LHCN-M2 (cell line): ENCODE measurements at regions not wholly inside any gene's neighbourhood (a gene's known extent, or its start where the extent isn't known, plus 50 kb on each side); places are given as distances from the start of the nearest gene placed in this dataset.

Experiments
- DNase-seq: peaks from one replicate; pipeline ENCODE4 v3.0.0-alpha.2; 2012; ENCODE audit warnings: low read depth

DNA sequence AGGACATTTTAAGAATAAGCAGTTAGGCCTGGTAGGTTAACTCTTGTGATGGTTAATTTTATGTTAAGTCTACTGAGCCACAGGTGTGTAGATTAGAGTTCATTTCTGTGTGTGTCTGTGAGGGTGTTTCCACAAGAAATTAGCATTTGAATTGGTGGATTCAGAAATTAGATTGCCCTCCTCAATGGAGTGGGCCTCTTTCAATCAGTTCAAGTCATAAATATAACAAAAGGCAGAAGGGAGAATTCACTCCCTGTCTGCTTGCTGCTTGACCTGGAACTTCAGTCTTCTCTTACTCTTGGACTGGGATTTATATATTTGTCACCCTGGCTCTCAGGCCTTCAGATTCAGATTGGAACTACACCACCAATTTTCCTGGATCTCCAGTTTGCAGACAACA is 55.3 kb upstream of the POM121L12 start:
- no peak for DNase-seq

DNA sequence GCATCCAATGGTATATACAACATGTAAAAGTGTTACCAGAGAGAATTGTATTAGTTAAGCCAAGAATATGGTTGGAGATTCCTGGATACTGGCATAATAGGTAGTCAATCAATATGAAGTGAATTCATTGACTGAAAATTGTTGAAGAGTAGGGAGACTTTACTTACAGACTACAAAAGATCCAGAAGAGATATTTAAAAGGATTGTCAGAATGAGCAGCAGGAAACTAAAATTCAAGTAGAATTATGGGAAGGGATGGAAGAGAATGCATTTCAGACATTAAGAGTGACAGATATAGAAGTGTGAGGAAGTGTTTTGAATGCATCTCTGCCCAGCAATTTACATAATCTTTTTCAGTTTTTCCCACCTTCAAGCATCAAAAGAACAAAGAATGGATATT is 62.3 kb upstream of the POM121L12 start:
- no peak for DNase-seq

DNA sequence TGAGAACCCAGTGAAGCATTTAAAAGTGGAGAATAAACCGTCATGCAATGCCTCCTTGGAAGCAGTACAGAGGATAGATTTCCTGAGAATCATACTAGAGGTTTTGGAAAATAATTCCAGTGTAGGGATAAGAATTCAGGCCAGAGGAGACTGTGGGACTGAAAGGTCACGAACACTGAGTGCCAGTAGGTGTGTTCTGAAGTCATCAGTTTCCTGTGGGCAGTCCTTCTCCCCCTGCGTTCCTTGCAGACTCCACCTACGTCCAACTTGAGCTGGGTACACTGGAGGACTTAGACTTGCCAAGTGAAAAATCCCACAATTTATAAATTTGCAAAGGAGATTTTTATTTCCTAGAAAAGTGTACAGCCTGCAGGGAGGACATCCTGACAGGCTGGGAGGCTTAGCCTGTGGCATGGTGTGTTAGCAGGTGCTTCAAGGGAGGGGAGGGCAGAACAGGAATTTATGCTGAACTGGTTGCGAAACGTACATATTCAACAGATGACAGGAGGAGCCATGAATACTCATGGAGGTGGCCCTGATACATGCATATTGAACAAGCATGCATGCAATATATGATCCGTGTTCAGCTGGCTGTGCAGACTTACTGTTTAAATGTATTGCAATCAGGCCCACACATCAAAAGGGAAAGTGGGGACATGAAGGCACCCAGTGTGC is 72.9 kb upstream of the POM121L12 start:
- DNase-seq = no peak

DNA sequence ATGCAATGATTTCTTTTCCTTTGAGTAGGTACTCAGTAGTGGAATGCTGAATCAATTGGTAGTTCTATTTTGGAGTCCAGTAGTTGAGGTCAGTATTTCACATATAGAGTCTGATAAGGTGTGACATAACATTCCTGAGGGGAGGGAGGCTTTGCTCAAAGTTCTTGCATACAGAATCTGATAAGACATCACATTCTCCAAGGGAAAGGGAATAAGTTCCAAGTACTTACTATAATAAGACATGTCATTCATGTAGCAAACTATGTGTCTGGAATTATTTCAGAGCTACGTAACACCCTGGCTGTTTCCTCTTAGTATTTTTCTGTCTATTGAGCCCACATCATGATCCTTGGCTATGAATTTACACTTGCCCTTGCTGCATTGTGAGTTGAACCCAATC is 74.3 kb upstream of the POM121L12 start:
- no peak for DNase-seq

DNA sequence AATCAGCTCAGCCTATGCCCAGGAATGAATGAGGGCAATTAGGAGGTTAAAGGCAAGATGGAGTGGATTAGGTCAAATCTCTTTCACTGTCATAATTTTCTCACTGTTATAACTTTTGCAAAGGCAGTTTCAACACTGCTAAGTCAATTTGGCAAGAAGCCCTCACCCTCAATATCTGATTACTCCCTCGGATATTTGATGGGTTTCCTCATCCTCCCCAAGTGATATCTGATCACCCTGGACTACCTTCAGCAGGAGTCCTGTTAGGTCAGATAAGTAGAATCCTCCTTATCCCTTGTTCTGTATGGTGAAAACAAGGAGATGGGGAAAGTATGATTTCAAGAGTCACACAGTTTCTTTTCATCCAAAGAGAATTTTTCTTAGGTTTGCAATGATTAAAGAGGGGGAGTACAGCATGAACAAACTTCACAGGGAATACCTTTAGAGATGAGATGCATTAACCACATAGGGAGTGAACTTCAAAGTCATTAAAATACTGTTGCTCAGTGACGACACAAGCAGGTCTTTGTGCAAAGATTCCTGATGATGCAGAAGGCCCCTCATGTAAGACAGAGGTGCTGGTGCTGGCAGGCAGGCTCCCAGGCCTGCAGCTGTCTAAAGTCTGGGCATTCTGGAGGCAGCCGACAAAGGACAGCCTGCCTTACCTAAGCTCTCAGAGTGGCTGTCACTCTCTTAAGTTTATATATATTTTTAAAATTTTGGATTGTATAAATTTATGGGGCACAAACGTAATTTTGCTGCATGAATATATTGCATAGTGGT is 75.4 kb upstream of the POM121L12 start:
- no peak for DNase-seq

DNA sequence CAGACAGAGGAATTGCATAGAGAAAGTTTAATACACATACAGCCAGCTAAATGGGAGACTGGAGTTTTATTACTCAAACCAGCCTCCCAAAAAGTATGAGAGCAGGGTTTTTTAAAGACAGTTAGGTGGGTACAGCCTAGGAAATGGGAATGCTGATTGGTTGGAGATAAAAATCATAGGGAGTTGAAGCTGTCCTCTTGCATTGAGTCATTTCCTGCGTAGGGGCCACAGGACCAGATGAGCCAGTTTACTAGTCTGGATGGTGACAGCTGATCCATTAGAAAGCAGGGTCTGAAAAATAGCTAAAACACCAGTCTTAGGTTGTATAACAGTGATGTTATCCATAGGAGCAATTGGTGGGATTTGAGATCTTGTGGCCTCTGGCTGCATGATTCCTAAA is 76.1 kb upstream of the POM121L12 start:
- DNase-seq = peak; percentile 19

DNA sequence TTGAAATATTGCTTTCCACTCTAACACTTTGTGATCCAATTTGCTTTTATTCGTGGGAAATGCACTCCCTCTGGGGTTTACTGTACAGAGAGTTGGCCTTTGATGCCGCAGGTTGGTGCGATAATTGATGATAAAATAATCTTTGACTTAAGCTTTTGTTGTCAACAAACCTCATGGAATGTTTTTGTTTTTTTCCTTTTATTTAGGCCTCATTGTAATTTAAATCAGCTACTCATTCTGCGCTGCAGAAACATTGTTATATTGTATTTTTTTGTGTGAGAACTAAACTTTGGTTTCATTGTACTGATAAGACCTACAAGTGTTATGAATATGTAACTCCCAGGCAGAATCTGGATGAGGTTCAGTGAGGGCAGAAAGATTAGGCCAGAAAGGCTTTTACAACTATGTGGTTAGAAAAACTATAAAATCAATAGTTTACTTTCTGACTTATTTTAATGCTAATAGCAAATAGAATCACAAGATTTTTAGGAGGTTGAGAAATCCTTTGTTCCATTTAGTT is 76.8 kb upstream of the POM121L12 start:
- DNase-seq = no peak

DNA sequence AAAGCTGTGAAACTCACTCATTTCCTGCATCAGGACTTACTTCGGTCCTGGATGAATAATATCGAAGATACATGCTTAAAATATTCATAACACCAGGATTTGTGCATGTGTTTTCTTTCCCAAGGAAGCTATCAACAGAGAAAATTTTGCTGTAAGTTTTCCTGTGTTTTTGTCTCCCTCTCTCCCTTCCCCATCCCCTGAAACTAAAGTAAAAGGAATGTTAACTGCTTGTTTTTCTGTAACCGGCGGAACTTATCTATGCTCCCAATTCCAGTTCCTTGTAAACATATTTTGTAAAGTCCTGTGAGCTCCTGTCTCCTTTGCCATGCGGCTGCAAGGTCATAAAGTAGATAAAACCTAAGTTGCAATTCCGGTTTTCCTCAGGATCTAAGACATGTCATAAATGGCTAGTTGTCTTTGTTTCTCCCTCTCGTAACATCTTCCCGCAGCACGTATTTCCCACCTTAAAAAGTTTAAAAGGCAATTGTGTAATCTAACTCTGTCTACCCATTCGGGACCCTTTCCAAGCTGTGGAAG is 79.0 kb upstream of the POM121L12 start:
- DNase-seq = no peak

DNA sequence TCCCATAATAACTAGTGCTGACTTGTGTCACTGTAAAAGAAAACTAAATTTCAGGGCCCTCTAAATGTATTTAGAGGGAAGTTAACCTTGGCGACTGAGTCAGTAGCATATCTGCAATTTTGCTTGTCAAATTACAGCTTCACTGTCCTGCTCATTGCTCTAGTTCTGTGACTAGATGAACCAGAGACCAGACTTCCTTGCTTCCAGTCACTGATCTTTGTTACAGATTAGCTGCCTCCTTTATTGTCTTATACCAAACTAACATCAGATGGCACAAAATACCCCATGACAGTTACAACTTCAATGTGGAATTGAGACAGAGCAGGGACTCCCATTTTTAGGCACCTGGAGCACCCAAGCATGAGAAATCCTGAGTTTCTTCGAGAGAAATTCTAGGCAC is 79.9 kb upstream of the POM121L12 start:
- DNase-seq = no peak

DNA sequence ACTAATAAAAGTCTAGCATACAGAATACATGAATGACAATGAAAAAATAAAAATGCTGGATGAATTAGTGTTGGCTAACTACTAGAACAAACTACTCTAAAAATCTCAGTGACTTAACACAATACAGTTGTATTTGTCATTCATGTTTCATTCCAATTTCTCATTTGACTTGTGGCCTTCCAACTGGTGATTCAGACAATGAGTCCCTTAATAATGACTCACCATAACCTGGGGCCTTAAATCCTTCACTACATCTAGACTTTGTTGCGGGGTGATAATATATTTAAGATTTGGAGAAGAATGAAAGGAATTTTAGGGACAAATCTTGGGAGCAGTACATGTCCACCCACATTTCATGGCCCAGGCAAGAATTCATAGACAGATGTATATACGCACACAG is 90.5 kb upstream of the POM121L12 start:
- DNase-seq = no peak

DNA sequence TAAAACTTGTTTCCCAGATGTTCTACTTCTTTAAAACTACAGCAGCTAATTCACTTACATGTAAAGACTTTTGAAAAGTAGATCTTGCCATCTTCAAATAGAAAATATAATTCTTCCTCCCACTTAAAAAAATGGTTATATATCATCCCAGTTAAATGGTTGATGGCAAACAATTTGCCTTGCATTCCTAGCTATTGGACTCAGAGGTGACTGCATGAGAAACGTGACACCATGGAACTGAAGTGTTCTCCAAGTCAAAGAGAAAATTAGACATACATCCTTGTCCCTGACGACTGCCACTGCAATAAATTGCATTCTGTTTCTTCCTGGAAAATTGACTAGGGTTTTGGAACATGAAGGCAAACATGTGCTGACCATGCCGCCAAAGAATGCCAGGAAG is 95.0 kb upstream of the POM121L12 start:
- peak; percentile 4 for DNase-seq

DNA sequence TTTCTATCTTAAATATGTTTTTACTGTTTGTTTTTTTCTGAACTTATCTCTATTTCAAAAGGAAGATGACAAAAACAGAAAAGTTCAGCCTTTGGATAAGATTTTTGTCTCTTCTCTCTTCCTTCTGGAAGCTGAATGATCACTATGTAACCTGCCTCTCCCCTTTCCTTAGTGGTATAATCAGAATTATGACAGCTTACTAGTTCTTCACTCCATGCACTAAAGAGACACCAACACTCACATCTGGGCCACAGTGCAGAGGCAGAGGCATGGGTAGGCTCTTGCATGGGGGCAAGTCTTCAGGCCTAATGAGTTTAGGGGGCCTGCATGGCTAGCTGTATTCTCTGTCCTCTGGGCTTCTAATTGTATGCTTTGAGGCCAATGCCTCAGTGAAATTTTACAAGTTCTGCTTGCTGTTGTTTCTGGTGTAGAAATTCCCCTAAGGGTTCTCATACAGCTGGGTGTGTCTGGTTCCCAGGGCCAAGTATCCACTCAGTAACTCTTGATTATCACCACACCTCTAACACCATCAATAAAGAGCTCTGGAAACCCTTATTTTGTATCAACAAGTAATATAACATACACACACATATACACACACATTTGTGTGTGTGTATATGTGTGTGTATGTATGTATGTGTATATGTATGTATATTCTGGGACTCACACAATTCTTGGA is 96.8 kb upstream of the POM121L12 start:
- DNase-seq = no peak

DNA sequence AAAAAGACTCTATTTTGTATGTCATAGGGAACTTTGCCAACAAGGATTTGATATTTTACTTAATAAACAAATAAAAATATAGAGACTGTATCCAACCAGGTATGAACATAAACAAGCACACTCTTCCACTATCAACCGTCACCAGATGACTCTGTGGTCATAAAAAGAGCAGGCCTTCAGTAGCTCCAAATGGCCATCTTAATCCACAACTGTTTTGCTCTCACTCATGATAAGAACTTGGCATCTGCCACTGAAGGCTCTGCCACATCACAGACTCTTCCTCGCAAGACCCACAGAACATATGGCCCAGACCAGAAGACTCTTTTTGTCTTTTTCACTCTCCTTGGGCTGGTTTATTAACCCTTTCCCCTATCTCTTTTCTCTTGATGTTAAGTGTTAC is 98.7 kb upstream of the POM121L12 start:
- no peak for DNase-seq

DNA sequence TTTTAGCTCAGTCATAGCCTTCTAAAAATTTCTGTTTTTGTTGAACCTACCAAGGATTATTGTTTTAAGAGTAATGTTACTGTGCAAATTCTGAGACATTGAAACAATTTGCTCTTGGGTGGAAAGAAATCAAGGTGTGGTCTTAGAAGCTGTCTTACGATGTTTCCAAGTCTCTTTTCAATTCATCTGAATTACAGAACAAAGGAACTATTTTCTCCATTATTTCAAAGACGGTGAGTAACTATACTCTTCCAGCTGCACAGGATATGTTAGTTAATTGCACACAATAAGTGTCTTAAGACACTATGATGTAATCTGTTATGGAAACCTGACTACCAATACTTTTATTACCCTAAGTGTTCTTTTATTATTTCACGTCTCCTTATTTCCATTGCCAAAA is 106.8 kb upstream of the POM121L12 start:
- DNase-seq = no peak

DNA sequence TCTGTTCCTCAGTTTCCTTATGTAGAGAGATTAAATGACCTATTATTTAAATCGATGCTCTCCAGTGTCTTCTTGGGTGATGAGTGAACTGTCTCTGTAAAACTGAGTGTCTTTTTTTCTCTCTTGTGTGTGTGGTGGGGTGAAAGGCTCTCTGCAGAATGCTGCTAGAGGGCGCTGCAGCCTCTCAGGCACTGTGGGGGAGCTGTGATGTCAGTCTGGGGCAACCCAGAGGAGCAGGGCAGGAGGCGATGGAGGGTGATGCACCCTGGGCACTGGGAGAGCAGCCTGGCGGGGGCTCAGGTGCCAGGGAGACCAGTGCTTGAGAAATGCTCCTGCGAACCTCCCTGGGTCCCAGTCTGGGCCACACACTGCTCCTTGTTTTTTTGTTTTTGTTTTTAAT is 110.1 kb upstream of the POM121L12 start:
- no peak for DNase-seq

DNA sequence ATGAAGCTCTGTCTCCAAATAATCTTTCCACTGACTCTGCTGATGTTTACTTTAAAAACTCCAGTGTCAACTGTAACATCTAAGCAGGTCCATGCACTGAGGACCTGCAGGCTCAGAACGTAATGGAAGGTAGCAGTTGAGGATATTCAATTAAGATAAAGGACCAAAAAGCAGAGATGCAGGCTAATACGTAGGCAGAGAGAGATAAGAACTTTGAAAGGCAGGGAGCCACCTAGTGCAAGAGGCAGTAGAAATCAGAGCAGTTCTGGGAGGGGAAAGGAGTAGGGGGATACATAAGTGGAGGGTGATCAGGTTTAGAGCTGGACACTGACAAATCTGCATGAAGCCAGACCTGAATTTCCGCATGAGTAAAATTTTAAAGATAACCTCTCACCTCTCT is 114.5 kb upstream of the POM121L12 start:
- DNase-seq = no peak

DNA sequence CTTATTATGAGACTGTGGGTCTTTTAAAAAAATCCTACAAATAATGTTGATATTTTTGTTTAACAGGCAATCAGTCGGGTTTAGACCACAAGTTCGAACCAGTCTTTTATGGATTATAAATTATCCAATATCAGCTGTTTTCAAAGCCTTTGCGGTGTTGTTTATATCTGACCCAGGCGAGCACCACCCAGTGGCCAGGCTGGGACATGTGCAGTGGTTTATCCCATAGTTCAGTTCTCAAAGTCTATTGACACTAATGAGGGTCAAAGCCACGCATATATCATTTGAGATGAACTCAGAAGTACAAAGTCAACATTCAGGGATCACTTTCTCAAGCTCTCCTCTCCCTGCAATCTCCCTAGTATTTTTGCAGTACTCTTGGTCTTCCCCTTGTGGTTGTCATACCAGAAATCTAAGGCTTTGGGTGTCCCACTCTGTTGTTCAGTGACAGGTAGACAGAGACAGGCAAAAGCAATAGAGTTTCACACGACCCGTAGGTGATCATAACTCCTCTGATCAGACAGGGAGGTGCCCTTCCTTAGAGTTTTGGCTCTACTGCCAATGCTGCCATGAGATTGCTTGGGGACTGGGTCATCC is 117.4 kb upstream of the POM121L12 start:
- no peak for DNase-seq

DNA sequence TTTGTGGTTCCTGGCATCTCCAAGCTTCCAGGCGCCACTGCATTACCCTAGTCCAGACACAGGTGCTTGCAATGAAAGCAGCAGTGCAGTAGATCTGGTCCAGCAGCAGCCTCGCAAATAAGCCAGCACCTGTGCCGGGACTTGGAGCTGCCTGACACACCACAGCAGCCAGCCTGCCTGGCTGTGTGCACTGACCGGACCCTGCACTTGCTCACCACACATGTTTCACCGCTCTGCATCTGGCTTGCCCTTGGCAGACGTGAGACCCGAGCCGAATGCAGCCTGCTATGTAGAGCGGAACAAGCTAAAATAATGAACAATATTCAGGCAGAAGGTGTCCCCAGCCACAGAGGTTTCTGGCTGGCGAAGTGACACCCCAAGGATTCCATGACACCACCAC is 123.6 kb upstream of the POM121L12 start:
- no peak for DNase-seq

DNA sequence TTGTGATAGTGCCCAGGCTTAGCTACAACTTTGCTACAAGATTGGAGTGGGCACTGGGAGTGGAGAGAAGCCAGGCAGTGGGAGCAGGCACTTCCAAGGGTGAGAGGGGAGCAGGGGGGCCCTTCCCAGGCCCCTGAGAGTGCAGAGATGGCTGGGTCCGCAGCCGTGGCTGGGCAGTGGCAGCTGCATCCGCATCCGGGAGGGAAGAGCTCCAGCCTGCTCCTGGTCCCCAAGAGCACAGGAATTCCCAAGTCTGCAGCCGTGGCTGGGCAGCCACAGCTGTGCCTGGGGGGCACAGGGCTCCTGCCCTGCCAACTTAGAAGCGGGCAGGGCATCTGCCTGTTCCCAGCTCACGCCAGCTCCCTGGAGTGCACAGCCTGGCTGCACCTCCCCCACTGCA is 124.1 kb upstream of the POM121L12 start:
- no peak for DNase-seq

DNA sequence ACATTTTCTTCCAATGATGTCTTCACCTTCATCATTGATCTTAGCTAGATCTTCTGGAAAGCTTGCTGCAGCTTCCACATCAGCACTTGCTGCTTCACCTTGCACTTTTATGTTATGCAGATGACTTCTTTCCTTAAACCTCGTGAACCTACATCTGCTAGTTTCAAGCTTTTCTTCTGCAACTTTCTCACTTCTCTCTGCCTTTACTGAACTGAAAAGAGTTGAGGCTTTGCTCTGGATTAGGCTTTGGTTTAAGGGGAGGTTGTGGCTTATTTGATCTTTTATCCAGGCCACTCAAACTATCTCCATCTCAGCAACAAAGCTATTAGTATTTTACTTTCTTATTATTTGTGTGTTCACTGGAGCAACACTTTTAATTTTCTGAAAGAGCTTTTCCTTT is 125.5 kb upstream of the POM121L12 start:
- DNase-seq = no peak

DNA sequence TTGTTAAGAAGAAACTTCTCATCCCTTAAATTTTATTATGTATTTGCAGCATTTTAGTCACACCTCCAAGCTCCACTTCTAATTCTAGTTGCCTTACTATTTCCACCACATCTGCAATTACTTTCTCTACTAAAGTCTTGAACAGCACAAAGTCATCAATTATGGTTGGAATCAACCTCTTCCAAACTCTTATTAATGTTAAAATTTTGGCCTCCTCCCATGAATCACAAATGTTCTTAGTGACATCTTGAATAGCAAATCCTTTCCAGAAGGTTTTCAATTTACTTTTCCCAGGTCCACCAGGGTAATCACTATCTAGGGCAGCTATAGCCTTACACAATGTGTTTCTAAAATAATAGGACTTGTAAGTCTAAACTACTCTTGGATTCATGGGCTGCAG is 126.3 kb upstream of the POM121L12 start:
- DNase-seq = no peak

DNA sequence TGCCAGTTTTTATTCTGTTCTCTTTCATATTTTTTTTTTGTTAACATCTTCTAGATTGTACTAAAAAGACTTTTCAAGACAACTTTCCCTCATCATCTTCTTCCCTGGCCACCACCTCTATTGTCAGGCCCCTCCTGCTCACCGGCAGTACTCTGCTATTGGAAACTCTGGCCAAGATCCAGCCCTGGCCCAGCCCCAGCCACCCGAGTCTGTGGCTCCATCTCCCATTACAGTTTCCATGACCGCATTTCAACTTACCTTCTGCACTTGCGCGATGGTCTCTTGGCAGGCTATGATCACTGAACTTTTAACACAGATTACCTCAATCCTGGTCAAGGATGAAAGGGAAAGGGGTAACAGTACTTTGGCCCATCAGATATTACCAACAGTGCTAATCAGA is 137.7 kb upstream of the POM121L12 start:
- DNase-seq = no peak
